HepG2 (cell line): ENCODE measurements at regions not wholly inside any gene's neighbourhood (a gene's known extent, or its start where the extent isn't known, plus 50 kb on each side); places are given as distances from the start of the nearest gene placed in this dataset.

Experiments used
- CTCF ChIP-seq: sonication (generic); formaldehyde crosslinking; IDR thresholded peaks from 2 replicates; pipeline ENCODE4 v1.5.0; 2020; ENCODE audit warnings: mild to moderate bottlenecking, missing genetic modification reagents, moderate library complexity
- RCOR2 ChIP-seq: IDR thresholded peaks from 2 replicates; pipeline ENCODE4 v1.6.1; 2016; ENCODE audit warnings: missing biosample characterization, missing genetic modification reagents
- ZNF18 ChIP-seq: sonication (generic); formaldehyde crosslinking; IDR thresholded peaks from 2 replicates; pipeline ENCODE4 v1.8.0; 2022; ENCODE audit warnings: mild to moderate bottlenecking, missing genetic modification reagents; ENCODE audit not compliant: insufficient replicate concordance

GRCh38 chr3:20396335-20396734 lies 210.3 kb upstream of the SGO1 start:
- no peak for TF ChIP-seq RCOR2 (CRISPR knock-in tag)
- no peak for TF ChIP-seq CTCF (CRISPR knock-in tag)
- TF ChIP-seq ZNF18 (CRISPR knock-in tag): no peak
